ENCODE measurements at regions not wholly inside any gene's neighbourhood (a gene's known extent, or its start where the extent isn't known, plus 50 kb on each side); places are given as distances from the start of the nearest gene placed in this dataset.

DNA sequence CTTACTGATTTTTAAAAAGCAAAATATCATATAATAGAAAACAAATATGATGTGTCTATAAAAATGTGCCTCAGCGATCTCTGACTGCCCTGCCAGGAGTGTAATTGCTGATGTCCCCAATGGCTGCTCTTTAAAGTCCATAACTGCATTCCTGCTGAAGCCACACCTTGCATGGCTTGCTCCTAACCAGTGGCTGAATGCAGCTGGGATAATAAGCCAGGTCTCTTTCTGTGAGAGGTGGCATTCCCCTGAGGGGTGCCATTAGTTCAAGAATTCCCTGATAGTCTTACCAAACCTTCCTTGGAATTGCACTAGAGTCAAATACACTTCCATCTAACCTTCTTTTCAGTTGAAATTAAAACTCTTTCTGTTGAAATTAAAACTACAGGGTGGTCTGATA, 125.8 kb upstream of the ZNF804A start:
- BruUV-seq (replicated peaks), result no TSS peak
- ChIA-PET RAD21 (ENCODE audit: low non-redundant PET in 1 of 2, low total read pairs in 2 of 2, uncharacterized antibody in 2 of 2, unreplicated experiment in 2 of 2) (no interaction called here), CTCF (no interaction called here), POLR2A (no interaction called here)
- intact Hi-C loops (cut with micrococcal nuclease), result no loop called here
- no peaks in the 10 kb centered on the region for H3K9me2 ChIP-seq (ENCODE audit: insufficient read depth)
- no peak overlapping the region for H3K27ac ChIP-seq (ENCODE audit: low read depth, low read length)
- H3K4me2 ChIP-seq (ENCODE audit: low read length), result no peak overlapping the region
- no peaks in the 10 kb centered on the region for H3K27me3 ChIP-seq (ENCODE audit: insufficient read depth, low read length)
- DNase-seq (ENCODE audit: low read depth, low spot score) (no peak), ATAC-seq (no peak)
- TF ChIP-seq POLR2A (IDR thresholded peaks at IDR 0.05; ENCODE audit: borderline replicate concordance, extremely low read depth, insufficient read depth, insufficient read length) (no peak), ZNF274 (IDR thresholded peaks at IDR 0.05; ENCODE audit: low read depth, low read length) (no peak), FOSL1 (IDR thresholded peaks at IDR 0.05; ENCODE audit: low read depth) (no peak), TCF7L2 (IDR thresholded peaks at IDR 0.05; ENCODE audit: borderline replicate concordance, extremely low read depth, insufficient read depth, insufficient read length) (no peak), JUND (IDR thresholded peaks at IDR 0.05) (no peak), YY1 (IDR thresholded peaks at IDR 0.05; ENCODE audit: extremely low read depth, insufficient replicate concordance, low read depth, low read length) (no peak), CEBPB (IDR thresholded peaks at IDR 0.05; ENCODE audit: low read depth) (no peak), REST (IDR thresholded peaks at IDR 0.05; ENCODE audit: low read depth) (no peak), POLR2AphosphoS5 (IDR thresholded peaks at IDR 0.05; ENCODE audit: low read depth, low read length) (no peak), ATF3 (IDR thresholded peaks at IDR 0.05) (no peak), EZH2phosphoT487 (IDR thresholded peaks at IDR 0.05; ENCODE audit: borderline replicate concordance) (no peak), ELF1 (IDR thresholded peaks at IDR 0.05; ENCODE audit: borderline replicate concordance, low read depth) (no peak), RAD21 (IDR thresholded peaks at IDR 0.05; ENCODE audit: low read depth) (no peak)
- TF ChIP-seq, protein P1, sequence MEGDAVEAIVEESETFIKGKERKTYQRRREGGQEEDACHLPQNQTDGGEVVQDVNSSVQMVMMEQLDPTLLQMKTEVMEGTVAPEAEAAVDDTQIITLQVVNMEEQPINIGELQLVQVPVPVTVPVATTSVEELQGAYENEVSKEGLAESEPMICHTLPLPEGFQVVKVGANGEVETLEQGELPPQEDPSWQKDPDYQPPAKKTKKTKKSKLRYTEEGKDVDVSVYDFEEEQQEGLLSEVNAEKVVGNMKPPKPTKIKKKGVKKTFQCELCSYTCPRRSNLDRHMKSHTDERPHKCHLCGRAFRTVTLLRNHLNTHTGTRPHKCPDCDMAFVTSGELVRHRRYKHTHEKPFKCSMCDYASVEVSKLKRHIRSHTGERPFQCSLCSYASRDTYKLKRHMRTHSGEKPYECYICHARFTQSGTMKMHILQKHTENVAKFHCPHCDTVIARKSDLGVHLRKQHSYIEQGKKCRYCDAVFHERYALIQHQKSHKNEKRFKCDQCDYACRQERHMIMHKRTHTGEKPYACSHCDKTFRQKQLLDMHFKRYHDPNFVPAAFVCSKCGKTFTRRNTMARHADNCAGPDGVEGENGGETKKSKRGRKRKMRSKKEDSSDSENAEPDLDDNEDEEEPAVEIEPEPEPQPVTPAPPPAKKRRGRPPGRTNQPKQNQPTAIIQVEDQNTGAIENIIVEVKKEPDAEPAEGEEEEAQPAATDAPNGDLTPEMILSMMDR (IDR thresholded peaks at IDR 0.05 in 2 of 3, conservative IDR thresholded peaks at IDR 0.05 in 1 of 3; ENCODE audit: borderline replicate concordance in 1 of 3, insufficient read depth in 1 of 3, low read depth in 2 of 3, low read length in 2 of 3), result no peak
- TF ChIP-seq, protein P2, sequence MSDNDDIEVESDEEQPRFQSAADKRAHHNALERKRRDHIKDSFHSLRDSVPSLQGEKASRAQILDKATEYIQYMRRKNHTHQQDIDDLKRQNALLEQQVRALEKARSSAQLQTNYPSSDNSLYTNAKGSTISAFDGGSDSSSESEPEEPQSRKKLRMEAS (IDR thresholded peaks at IDR 0.05), result no peak
- TF ChIP-seq, protein P3, sequence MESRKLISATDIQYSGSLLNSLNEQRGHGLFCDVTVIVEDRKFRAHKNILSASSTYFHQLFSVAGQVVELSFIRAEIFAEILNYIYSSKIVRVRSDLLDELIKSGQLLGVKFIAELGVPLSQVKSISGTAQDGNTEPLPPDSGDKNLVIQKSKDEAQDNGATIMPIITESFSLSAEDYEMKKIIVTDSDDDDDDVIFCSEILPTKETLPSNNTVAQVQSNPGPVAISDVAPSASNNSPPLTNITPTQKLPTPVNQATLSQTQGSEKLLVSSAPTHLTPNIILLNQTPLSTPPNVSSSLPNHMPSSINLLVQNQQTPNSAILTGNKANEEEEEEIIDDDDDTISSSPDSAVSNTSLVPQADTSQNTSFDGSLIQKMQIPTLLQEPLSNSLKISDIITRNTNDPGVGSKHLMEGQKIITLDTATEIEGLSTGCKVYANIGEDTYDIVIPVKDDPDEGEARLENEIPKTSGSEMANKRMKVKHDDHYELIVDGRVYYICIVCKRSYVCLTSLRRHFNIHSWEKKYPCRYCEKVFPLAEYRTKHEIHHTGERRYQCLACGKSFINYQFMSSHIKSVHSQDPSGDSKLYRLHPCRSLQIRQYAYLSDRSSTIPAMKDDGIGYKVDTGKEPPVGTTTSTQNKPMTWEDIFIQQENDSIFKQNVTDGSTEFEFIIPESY (IDR thresholded peaks at IDR 0.05; ENCODE audit: extremely low read depth, insufficient replicate concordance, low read length), result no peak
- H4K20me1 ChIP-seq (ENCODE audit: insufficient read depth), result no peaks in the 10 kb centered on the region
- no peak overlapping the region for H3K4me3 ChIP-seq (replicated peaks in 1 of 2; ENCODE audit: low read depth in 1 of 2, low read length in 2 of 2)
- no peaks in the 10 kb centered on the region for H3K9me3 ChIP-seq (ENCODE audit: control insufficient read depth in 1 of 2, insufficient read depth in 1 of 2, low read depth in 1 of 2, low read length in 2 of 2)
- H2AFZ ChIP-seq (ENCODE audit: low read depth, low read length, poor library complexity, severe bottlenecking), result no peak overlapping the region
- H3K36me3 ChIP-seq (ENCODE audit: control insufficient read depth in 1 of 2, insufficient read depth in 2 of 2, low read length in 2 of 2), result no peaks in the 10 kb centered on the region
- no peaks in the 10 kb centered on the region for H3K4me1 ChIP-seq (ENCODE audit: control insufficient read depth in 1 of 2, insufficient read depth in 2 of 2, low read length in 2 of 2)
- no peaks in the 10 kb centered on the region for H3K79me2 ChIP-seq (ENCODE audit: insufficient read depth, low read length)
- no peak overlapping the region for H3K9ac ChIP-seq (ENCODE audit: low read length)
